ENCODE measurements at regions not wholly inside any gene's neighbourhood (a gene's known extent, or its start where the extent isn't known, plus 50 kb on each side); places are given as distances from the start of the nearest gene placed in this dataset.

GRCh38 chr1:60716472-60716871, 365.9 kb upstream of the NFIA start:
- Histone ChIP-seq H3K79me2 (ENCODE audit: insufficient read depth, low read length) (no peaks in the 10 kb centered on the region), H3K27ac (ENCODE audit: low read depth, low read length) (no peak overlapping the region), H3K36me3 (ENCODE audit: low read length) (no peaks in the 10 kb centered on the region), H3F3A (ENCODE audit: insufficient read depth) (no peaks in the 10 kb centered on the region), H2AFZ (ENCODE audit: low read depth, low read length, severe bottlenecking) (no peak overlapping the region), H4K20me1 (ENCODE audit: low read depth, low read length) (no peaks in the 10 kb centered on the region), H3K9me3 (ENCODE audit: insufficient read depth, low read length) (no peaks in the 10 kb centered on the region), H3K9me2 (replicated peaks; ENCODE audit: insufficient read depth, low read length) (no peaks in the 10 kb centered on the region), H3K4me2 (ENCODE audit: low read depth, low read length, poor library complexity, severe bottlenecking) (no peak overlapping the region), H3K9ac (ENCODE audit: low read length) (no peak overlapping the region), H3K27me3 (ENCODE audit: low read length) (no peaks in the 10 kb centered on the region), H3K4me3 (ENCODE audit: insufficient read depth, low read length, poor library complexity, severe bottlenecking) (no peak overlapping the region)
- TF ChIP-seq EZH2phosphoT487 (conservative IDR thresholded peaks at IDR 0.05; ENCODE audit: low read length) (no peak), CTCF (IDR thresholded peaks at IDR 0.05; ENCODE audit: insufficient read depth, low read length, poor library complexity, severe bottlenecking) (no peak)

GRCh38 chr1:60715970-60716369, 366.4 kb upstream of the NFIA start:
- Histone ChIP-seq H2AFZ (ENCODE audit: low read depth, low read length, severe bottlenecking) (no peak overlapping the region), H4K20me1 (ENCODE audit: low read depth, low read length) (no peaks in the 10 kb centered on the region), H3K4me2 (ENCODE audit: low read depth, low read length, poor library complexity, severe bottlenecking) (no peak overlapping the region), H3F3A (ENCODE audit: insufficient read depth) (no peaks in the 10 kb centered on the region), H3K9ac (ENCODE audit: low read length) (no peak overlapping the region), H3K36me3 (ENCODE audit: low read length) (no peaks in the 10 kb centered on the region), H3K9me3 (ENCODE audit: insufficient read depth, low read length) (no peaks in the 10 kb centered on the region), H3K27me3 (ENCODE audit: low read length) (no peaks in the 10 kb centered on the region), H3K27ac (ENCODE audit: low read depth, low read length) (no peak overlapping the region), H3K4me3 (ENCODE audit: insufficient read depth, low read length, poor library complexity, severe bottlenecking) (no peak overlapping the region), H3K79me2 (ENCODE audit: insufficient read depth, low read length) (no peaks in the 10 kb centered on the region), H3K9me2 (replicated peaks; ENCODE audit: insufficient read depth, low read length) (no peaks in the 10 kb centered on the region)
- no peak for TF ChIP-seq CTCF (IDR thresholded peaks at IDR 0.05; ENCODE audit: insufficient read depth, low read length, poor library complexity, severe bottlenecking)
- no peak for TF ChIP-seq EZH2phosphoT487 (conservative IDR thresholded peaks at IDR 0.05; ENCODE audit: low read length)

- Histone ChIP-seq H3K9me3 (ENCODE audit: insufficient read depth, low read length) (no peaks in the 10 kb centered on the region), H3K4me3 (ENCODE audit: insufficient read depth, low read length, poor library complexity, severe bottlenecking) (no peak overlapping the region), H3K9me2 (replicated peaks; ENCODE audit: insufficient read depth, low read length) (no peaks in the 10 kb centered on the region), H3K27ac (ENCODE audit: low read depth, low read length) (no peak overlapping the region), H3F3A (ENCODE audit: insufficient read depth) (no peaks in the 10 kb centered on the region), H3K79me2 (ENCODE audit: insufficient read depth, low read length) (no peaks in the 10 kb centered on the region), H3K4me2 (ENCODE audit: low read depth, low read length, poor library complexity, severe bottlenecking) (no peak overlapping the region), H4K20me1 (ENCODE audit: low read depth, low read length) (no peaks in the 10 kb centered on the region), H2AFZ (ENCODE audit: low read depth, low read length, severe bottlenecking) (no peak overlapping the region), H3K36me3 (ENCODE audit: low read length) (no peaks in the 10 kb centered on the region), H3K27me3 (ENCODE audit: low read length) (no peaks in the 10 kb centered on the region), H3K9ac (ENCODE audit: low read length) (no peak overlapping the region)
- TF ChIP-seq EZH2phosphoT487 (conservative IDR thresholded peaks at IDR 0.05; ENCODE audit: low read length) (no peak), CTCF (IDR thresholded peaks at IDR 0.05; ENCODE audit: insufficient read depth, low read length, poor library complexity, severe bottlenecking) (no peak)
These were observed 372.9 kb upstream of the NFIA start for GRCh38 chr1:60709426-60709825.

GRCh38 chr1:60705026-60705425, 377.3 kb upstream of the NFIA start:
- Histone ChIP-seq H3K4me2 (ENCODE audit: low read depth, low read length, poor library complexity, severe bottlenecking) (no peak overlapping the region), H3F3A (ENCODE audit: insufficient read depth) (no peaks in the 10 kb centered on the region), H3K27me3 (ENCODE audit: low read length) (no peaks in the 10 kb centered on the region), H3K9me3 (ENCODE audit: insufficient read depth, low read length) (no peaks in the 10 kb centered on the region), H3K4me3 (ENCODE audit: insufficient read depth, low read length, poor library complexity, severe bottlenecking) (no peak overlapping the region), H3K36me3 (ENCODE audit: low read length) (no peaks in the 10 kb centered on the region), H3K9ac (ENCODE audit: low read length) (no peak overlapping the region), H2AFZ (ENCODE audit: low read depth, low read length, severe bottlenecking) (no peak overlapping the region), H3K27ac (ENCODE audit: low read depth, low read length) (no peak overlapping the region), H3K9me2 (replicated peaks; ENCODE audit: insufficient read depth, low read length) (no peaks in the 10 kb centered on the region), H4K20me1 (ENCODE audit: low read depth, low read length) (no peaks in the 10 kb centered on the region), H3K79me2 (ENCODE audit: insufficient read depth, low read length) (no peaks in the 10 kb centered on the region)
- TF ChIP-seq CTCF (IDR thresholded peaks at IDR 0.05; ENCODE audit: insufficient read depth, low read length, poor library complexity, severe bottlenecking): no peak
- TF ChIP-seq EZH2phosphoT487 (conservative IDR thresholded peaks at IDR 0.05; ENCODE audit: low read length): no peak

All from SU-DHL-6 (cell line).